Hepatocyte (in vitro differentiated cells): ENCODE measurements at regions not wholly inside any gene's neighbourhood (a gene's known extent, or its start where the extent isn't known, plus 50 kb on each side); places are given as distances from the start of the nearest gene placed in this dataset.

ENCODE experiments used
- DNase-seq: peaks from one replicate; pipeline ENCODE4 v3.0.0-alpha.2; 2016; ENCODE audit warnings: low spot score
- H2AFZ ChIP-seq: fragments of 200-600 bp; sonication (generic); 2 replicates; pipeline ENCODE4 v1.6.0; 2016; ENCODE audit warnings: antibody characterized with exemption, mild to moderate bottlenecking
- H3K27ac ChIP-seq: fragments of 200-600 bp; sonication (generic); 2 replicates; pipeline ENCODE4 v1.5.1; 2016; ENCODE audit warnings: mild to moderate bottlenecking
- H3K27me3 ChIP-seq: fragments of 200-600 bp; sonication (generic); 2 replicates; pipeline ENCODE4 v1.6.1; 2016
- H3K36me3 ChIP-seq: fragments of 200-600 bp; sonication (generic); replicated peaks from 2 replicates; pipeline ENCODE4 v1.5.1; 2016; ENCODE audit warnings: low read depth; ENCODE audit not compliant: insufficient read depth
- H3K4me1 ChIP-seq: fragments of 200-600 bp; sonication (generic); 2 replicates; pipeline ENCODE4 v1.5.1; 2016; ENCODE audit warnings: mild to moderate bottlenecking, moderate library complexity; ENCODE audit not compliant: insufficient read depth
- H3K4me2 ChIP-seq: fragments of 200-600 bp; sonication (generic); 2 replicates; pipeline ENCODE4 v1.6.0; 2016
- H3K4me3 ChIP-seq: fragments of 200-600 bp; sonication (generic); 2 replicates; pipeline ENCODE4 v1.5.1; 2016; ENCODE audit warnings: mild to moderate bottlenecking
- H3K79me2 ChIP-seq: fragments of 200-600 bp; sonication (generic); 2 replicates; pipeline ENCODE4 v1.6.0; 2017; ENCODE audit warnings: mild to moderate bottlenecking
- H3K9me2 ChIP-seq: fragments of 200-600 bp; sonication (generic); replicated peaks from 2 replicates; pipeline ENCODE4 v1.6.0; 2017; ENCODE audit warnings: mild to moderate bottlenecking; ENCODE audit not compliant: insufficient read depth
- H3K9me3 ChIP-seq: fragments of 200-600 bp; sonication (generic); 2 replicates; pipeline ENCODE4 v1.5.1; 2016; ENCODE audit warnings: low read depth, mild to moderate bottlenecking
- H4K20me1 ChIP-seq: fragments of 200-600 bp; sonication (generic); 2 replicates; pipeline ENCODE4 v1.6.0; 2016; ENCODE audit warnings: mild to moderate bottlenecking; ENCODE audit not compliant: insufficient read depth, poor library complexity, severe bottlenecking
- EZH2 ChIP-seq: fragments of 200-600 bp; sonication (generic); IDR thresholded peaks from 2 replicates; pipeline ENCODE4 v1.6.1; 2016; ENCODE audit warnings: antibody characterized with exemption, mild to moderate bottlenecking, borderline replicate concordance
- EZH2phosphoT487 ChIP-seq: fragments of 200-600 bp; sonication (generic); IDR thresholded peaks from one replicate; pipeline ENCODE4 v1.6.1; 2018; ENCODE audit warnings: antibody characterized with exemption, mild to moderate bottlenecking, low read depth, moderate library complexity; ENCODE audit not compliant: unreplicated experiment, severe bottlenecking
- WGBS: methylation state at CpG from one replicate; pipeline ENCODE4 v1.1.6; 2016; ENCODE audit warnings: low lambda C conversion rate; ENCODE audit errors: missing lambda C conversion rate; 5-methylcytosine and 5-hydroxymethylcytosine counted together
- TF ChIP-seq, protein P1 (sequence below): fragments of 200-600 bp; sonication (generic); IDR thresholded peaks from 2 replicates; pipeline ENCODE4 v1.5.1; 2016; ENCODE audit warnings: antibody characterized with exemption, mild to moderate bottlenecking; ENCODE audit not compliant: poor library complexity

GRCh38 chr10:94260455-94260854 lies 102.3 kb downstream of the NOC3L start:
- Histone ChIP-seq H3K9me2 (no peaks in the 10 kb centered on the region), H3K36me3 (no peaks in the 10 kb centered on the region)

DNA sequence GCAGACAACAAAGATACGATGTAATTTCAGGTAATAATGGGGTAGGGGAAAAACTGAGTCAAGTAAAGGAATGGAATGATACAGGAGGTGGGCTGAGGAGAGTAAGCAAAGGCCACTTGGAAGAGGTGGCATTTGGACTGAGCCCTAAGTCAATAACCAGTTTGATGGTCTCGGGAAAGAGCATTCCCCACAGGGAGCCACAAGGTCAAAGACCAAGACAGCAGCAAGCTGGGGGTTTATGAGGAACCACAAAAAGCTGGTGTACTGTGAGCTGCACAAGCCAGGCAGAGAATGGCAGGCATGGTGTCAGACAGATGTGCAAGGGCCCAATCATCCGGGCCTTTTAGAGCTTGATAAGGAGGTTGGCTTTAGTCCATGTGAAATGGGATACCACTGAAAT lies 98.7 kb downstream of the NOC3L start:
- Histone ChIP-seq H4K20me1 (no peaks in the 10 kb centered on the region), H3K4me3 (no peak overlapping the region), H3K27ac (no peak overlapping the region), H3K27me3 (no peaks in the 10 kb centered on the region), H3K79me2 (no peaks in the 10 kb centered on the region), H2AFZ (no peak overlapping the region), H3K4me2 (no peak overlapping the region), H3K4me1 (no peaks in the 10 kb centered on the region), H3K9me3 (no peaks in the 10 kb centered on the region), H3K36me3 (no peaks in the 10 kb centered on the region), H3K9me2 (no peaks in the 10 kb centered on the region)
- WGBS = 58% methylated on average over 3 of the region's 3 CpGs
- DNase-seq = no peak
- no peak for TF ChIP-seq EZH2phosphoT487

More at GRCh38 chr10:94260455-94260854, 102.3 kb downstream of the NOC3L start:
- Histone ChIP-seq H3K27me3 (no peaks in the 10 kb centered on the region), H3K9me3 (no peaks in the 10 kb centered on the region), H3K4me2 (no peak overlapping the region), H2AFZ (no peak overlapping the region), H3K79me2 (no peaks in the 10 kb centered on the region), H3K4me1 (no peaks in the 10 kb centered on the region), H3K4me3 (no peak overlapping the region), H3K27ac (no peak overlapping the region), H4K20me1 (no peaks in the 10 kb centered on the region)
- TF ChIP-seq EZH2phosphoT487 (no peak), EZH2 (no peak)
- TF ChIP-seq, protein P1, sequence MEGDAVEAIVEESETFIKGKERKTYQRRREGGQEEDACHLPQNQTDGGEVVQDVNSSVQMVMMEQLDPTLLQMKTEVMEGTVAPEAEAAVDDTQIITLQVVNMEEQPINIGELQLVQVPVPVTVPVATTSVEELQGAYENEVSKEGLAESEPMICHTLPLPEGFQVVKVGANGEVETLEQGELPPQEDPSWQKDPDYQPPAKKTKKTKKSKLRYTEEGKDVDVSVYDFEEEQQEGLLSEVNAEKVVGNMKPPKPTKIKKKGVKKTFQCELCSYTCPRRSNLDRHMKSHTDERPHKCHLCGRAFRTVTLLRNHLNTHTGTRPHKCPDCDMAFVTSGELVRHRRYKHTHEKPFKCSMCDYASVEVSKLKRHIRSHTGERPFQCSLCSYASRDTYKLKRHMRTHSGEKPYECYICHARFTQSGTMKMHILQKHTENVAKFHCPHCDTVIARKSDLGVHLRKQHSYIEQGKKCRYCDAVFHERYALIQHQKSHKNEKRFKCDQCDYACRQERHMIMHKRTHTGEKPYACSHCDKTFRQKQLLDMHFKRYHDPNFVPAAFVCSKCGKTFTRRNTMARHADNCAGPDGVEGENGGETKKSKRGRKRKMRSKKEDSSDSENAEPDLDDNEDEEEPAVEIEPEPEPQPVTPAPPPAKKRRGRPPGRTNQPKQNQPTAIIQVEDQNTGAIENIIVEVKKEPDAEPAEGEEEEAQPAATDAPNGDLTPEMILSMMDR = no peak
- no peak for DNase-seq

GRCh38 chr10:94266091-94266490 lies 96.6 kb downstream of the NOC3L start:
- H2AFZ ChIP-seq = no peak overlapping the region
- no peaks in the 10 kb centered on the region for H3K9me2 ChIP-seq
- no peaks in the 10 kb centered on the region for H3K36me3 ChIP-seq
- WGBS = 89% methylated on average over 2 of the region's 2 CpGs
- TF ChIP-seq, protein P1 = no peak
- no peak for TF ChIP-seq EZH2phosphoT487
- no peak for TF ChIP-seq EZH2
- no peaks in the 10 kb centered on the region for H3K4me1 ChIP-seq
- H3K9me3 ChIP-seq = no peaks in the 10 kb centered on the region
- no peak overlapping the region for H3K4me3 ChIP-seq
- no peak overlapping the region for H3K4me2 ChIP-seq
- no peak for DNase-seq
- no peaks in the 10 kb centered on the region for H4K20me1 ChIP-seq
- H3K27ac ChIP-seq = no peak overlapping the region
- H3K27me3 ChIP-seq = no peaks in the 10 kb centered on the region
- H3K79me2 ChIP-seq = no peaks in the 10 kb centered on the region

- no peaks in the 10 kb centered on the region for H3K9me3 ChIP-seq
- no peaks in the 10 kb centered on the region for H3K27me3 ChIP-seq
- TF ChIP-seq, protein P1 = no peak
- TF ChIP-seq EZH2 (no peak), EZH2phosphoT487 (no peak)
- H4K20me1 ChIP-seq = no peaks in the 10 kb centered on the region
- no peak overlapping the region for H3K27ac ChIP-seq
- H3K4me1 ChIP-seq = no peaks in the 10 kb centered on the region
- no peak overlapping the region for H2AFZ ChIP-seq
- H3K9me2 ChIP-seq = no peaks in the 10 kb centered on the region
- no peak overlapping the region for H3K4me2 ChIP-seq
- DNase-seq = no peak
- no peaks in the 10 kb centered on the region for H3K36me3 ChIP-seq
- H3K4me3 ChIP-seq = no peak overlapping the region
- WGBS = 90% methylated on average over 6 of the region's 6 CpGs
- no peaks in the 10 kb centered on the region for H3K79me2 ChIP-seq
These were observed 94.1 kb downstream of the NOC3L start for GRCh38 chr10:94268652-94269051.
